GM23338 (cell line): ENCODE measurements at regions not wholly inside any gene's neighbourhood (a gene's known extent, or its start where the extent isn't known, plus 50 kb on each side); places are given as distances from the start of the nearest gene placed in this dataset.

Source experiments
- CTCF ChIP-seq, 2 experiments: fragments of 200-600 bp in 1 of 2; sonication (generic) in 1 of 2; conservative IDR thresholded peaks; 2 replicates each; pipeline versions ENCODE4 v1.5.1 to v1.6.1; 2016 to 2017; ENCODE audit warnings: antibody characterized with exemption in 2 of 2, low read depth in 2 of 2, mild to moderate bottlenecking in 2 of 2, moderate library complexity in 1 of 2
- POLR2AphosphoS5 ChIP-seq: IDR thresholded peaks from 2 replicates; pipeline ENCODE4 v1.6.1; 2016; ENCODE audit warnings: antibody characterized with exemption, low read depth
- REST ChIP-seq: IDR thresholded peaks from one replicate; pipeline ENCODE4 v1.6.1; 2018; ENCODE audit warnings: antibody characterized with exemption; ENCODE audit not compliant: unreplicated experiment
- ZNF114 ChIP-seq: fragments of 250-450 bp; sonication (Bioruptor Pico); IDR thresholded peaks from 2 replicates; pipeline ENCODE4 v1.5.0; 2020; ENCODE audit warnings: mild to moderate bottlenecking, moderate library complexity

- TF ChIP-seq CTCF (conservative IDR thresholded peaks at IDR 0.05; ENCODE audit: low read depth in 2 of 2) (no peak), POLR2AphosphoS5 (no peak), ZNF114 (CRISPR knock-in tag) (no peak), REST (no peak)
Observed at GRCh38 chr18:51520676-51521180, 323.2 kb upstream of the MEX3C start.
